Ovary (tissue), 7 donors: ENCODE measurements at regions not wholly inside any gene's neighbourhood (a gene's known extent, or its start where the extent isn't known, plus 50 kb on each side); places are given as distances from the start of the nearest gene placed in this dataset.

Experiments
- DNase-seq, 5 donors: peaks; one replicate each; pipeline ENCODE4 v3.0.0-alpha.2; 2019 to 2020
- H3K27ac ChIP-seq, 2 donors: fragments of 200-600 bp; one replicate each; pipeline versions ENCODE4 v1.5.1 to v1.8.0; 2019 to 2022
- H3K27me3 ChIP-seq: fragments of 200-600 bp; one replicate; pipeline ENCODE4 v1.8.0; 2022
- H3K36me3 ChIP-seq: fragments of 200-600 bp; sonication (generic); one replicate; pipeline ENCODE4 v1.5.1; 2019
- H3K4me1 ChIP-seq: one replicate; pipeline ENCODE4 v1.8.1; 2013; ENCODE audit warnings: mild to moderate bottlenecking, moderate library complexity; ENCODE audit not compliant: insufficient read depth
- H3K4me3 ChIP-seq: fragments of 200-600 bp; sonication (generic); one replicate; pipeline ENCODE4 v1.5.1; 2017
- H3K9me3 ChIP-seq, 2 donors: fragments of 200-600 bp in 1 of 2; sonication (generic) in 1 of 2; one replicate each; pipeline versions ENCODE4 v1.5.1 to v1.8.1; 2013 to 2019; ENCODE audit warnings: mild to moderate bottlenecking in 1 of 2, moderate library complexity in 1 of 2
- CTCF ChIP-seq, 3 donors: fragments of 450-650 bp in 2 of 3; fragments of 200-600 bp in 1 of 3; IDR thresholded peaks; one replicate each; pipeline versions ENCODE4 v1.5.1 to v1.8.0; 2016 to 2022; ENCODE audit warnings: antibody characterized with exemption in 3 of 3, mild to moderate bottlenecking in 1 of 3
- EP300 ChIP-seq: sonication (generic); formaldehyde crosslinking; IDR thresholded peaks from one replicate; pipeline ENCODE4 v1.6.1; 2017; ENCODE audit warnings: antibody characterized with exemption
- POLR2A ChIP-seq: fragments of 450-650 bp; IDR thresholded peaks from one replicate; pipeline ENCODE4 v1.6.1; 2017; ENCODE audit warnings: antibody characterized with exemption, mild to moderate bottlenecking, moderate library complexity
- WGBS, 3 donors: extraction: QIAGEN DNeasy Blood & Tissue Kit in 1 of 3; methylation state at CpG; one replicate each; pipeline versions ENCODE4 v1.1.5 to v1.1.7; 2013 to 2017; 5-methylcytosine and 5-hydroxymethylcytosine counted together
- intact Hi-C, 4 donors: fragments of 100-400 bp; cut with DNase I; formaldehyde crosslinking; loops; one replicate each; pipeline versions ENCODE4 v1.11.0 to v1.15.1; 2022 to 2023
- donor health status: DM: no; HTN: no; CAD: no; lungs with moderate emphysema.
- donor health status: DM: no; HTN: no; CAD: no.
- donor health status: Bipolar disorder and iron deficiency.
- donor health status: DM: no; HTN: no; CAD: no.
- donor health status: DM: yes; HTN: yes; CAD: no.

- WGBS, 3 donors = 87 to 91% (median 90%) methylated on average over 2 of the region's 2 CpGs
- Histone ChIP-seq H3K27ac (no peak overlapping the region), H3K9me3 (no peaks in the 10 kb centered on the region), H3K27me3 (no peaks in the 10 kb centered on the region), H3K36me3 (no peaks in the 10 kb centered on the region), H3K4me3 (no peak overlapping the region), H3K4me1 (no peaks in the 10 kb centered on the region)
- TF ChIP-seq CTCF (IDR thresholded peaks at IDR 0.05) (no peak), EP300 (no peak), POLR2A (no peak)
- intact Hi-C loops = no loop called here
- no peak for DNase-seq
Observed at GRCh38 chr1:60268451-60268850, 194.9 kb upstream of the C1orf87 start.

- no peak overlapping the region for H3K27ac ChIP-seq
- 48 to 52% (median 48%) methylated on average over 3 of the region's 3 CpGs for WGBS, 3 donors
- no peak for TF ChIP-seq CTCF (IDR thresholded peaks at IDR 0.05)
- TF ChIP-seq EP300 = no peak
- TF ChIP-seq POLR2A = no peak
- intact Hi-C loops = no loop called here
- no peak for DNase-seq
- H3K27me3 ChIP-seq = no peaks in the 10 kb centered on the region
- no peak overlapping the region for H3K4me3 ChIP-seq
- H3K4me1 ChIP-seq = no peaks in the 10 kb centered on the region
- H3K36me3 ChIP-seq = no peaks in the 10 kb centered on the region
- H3K9me3 ChIP-seq = no peaks in the 10 kb centered on the region
Observed at GRCh38 chr1:60265560-60266535, 192.3 kb upstream of the C1orf87 start.

- Histone ChIP-seq H3K4me3 (no peak overlapping the region), H3K36me3 (no peaks in the 10 kb centered on the region), H3K27ac (no peak overlapping the region), H3K9me3 (no peaks in the 10 kb centered on the region), H3K27me3 (no peaks in the 10 kb centered on the region), H3K4me1 (no peaks in the 10 kb centered on the region)
- no peak for DNase-seq
- 52 to 79% (median 65%) methylated on average over 2 of the region's 2 CpGs for WGBS, 3 donors
- TF ChIP-seq EP300 (no peak), CTCF (IDR thresholded peaks at IDR 0.05) (no peak), POLR2A (no peak)
- intact Hi-C loops = no loop called here
Observed at GRCh38 chr1:60262701-60263100, 189.1 kb upstream of the C1orf87 start.

GRCh38 chr1:60257531-60257930 is 184.0 kb upstream of the C1orf87 start:
- Histone ChIP-seq H3K4me3 (no peak overlapping the region), H3K27ac (no peak overlapping the region), H3K27me3 (no peaks in the 10 kb centered on the region), H3K4me1 (no peaks in the 10 kb centered on the region), H3K36me3 (no peaks in the 10 kb centered on the region), H3K9me3 (no peaks in the 10 kb centered on the region)
- DNase-seq = no peak
- intact Hi-C loops = no loop called here
- TF ChIP-seq EP300 (no peak), POLR2A (no peak), CTCF (IDR thresholded peaks at IDR 0.05) (no peak)
